ENCODE measurements at regions not wholly inside any gene's neighbourhood (a gene's known extent, or its start where the extent isn't known, plus 50 kb on each side); places are given as distances from the start of the nearest gene placed in this dataset.

DNA sequence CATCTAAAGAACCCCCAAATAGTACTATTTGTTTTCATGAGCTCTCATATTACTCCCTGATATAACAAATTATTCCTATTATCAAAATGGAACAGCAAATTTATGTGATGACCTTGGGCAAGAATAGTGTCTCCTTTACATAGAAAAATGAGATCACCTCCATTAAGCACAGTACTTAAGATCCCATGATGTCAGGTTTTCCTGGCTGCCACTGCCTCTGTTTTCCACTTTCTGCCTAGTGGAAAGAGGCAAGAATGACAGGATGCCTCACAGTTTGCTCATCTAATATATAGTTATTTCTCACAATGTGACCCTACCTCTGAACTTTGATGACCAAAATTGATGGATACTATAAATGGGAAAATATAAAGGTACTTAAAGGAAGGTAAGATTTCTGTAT is 260.1 kb upstream of the SGK1 start:
- TF ChIP-seq, protein P1, sequence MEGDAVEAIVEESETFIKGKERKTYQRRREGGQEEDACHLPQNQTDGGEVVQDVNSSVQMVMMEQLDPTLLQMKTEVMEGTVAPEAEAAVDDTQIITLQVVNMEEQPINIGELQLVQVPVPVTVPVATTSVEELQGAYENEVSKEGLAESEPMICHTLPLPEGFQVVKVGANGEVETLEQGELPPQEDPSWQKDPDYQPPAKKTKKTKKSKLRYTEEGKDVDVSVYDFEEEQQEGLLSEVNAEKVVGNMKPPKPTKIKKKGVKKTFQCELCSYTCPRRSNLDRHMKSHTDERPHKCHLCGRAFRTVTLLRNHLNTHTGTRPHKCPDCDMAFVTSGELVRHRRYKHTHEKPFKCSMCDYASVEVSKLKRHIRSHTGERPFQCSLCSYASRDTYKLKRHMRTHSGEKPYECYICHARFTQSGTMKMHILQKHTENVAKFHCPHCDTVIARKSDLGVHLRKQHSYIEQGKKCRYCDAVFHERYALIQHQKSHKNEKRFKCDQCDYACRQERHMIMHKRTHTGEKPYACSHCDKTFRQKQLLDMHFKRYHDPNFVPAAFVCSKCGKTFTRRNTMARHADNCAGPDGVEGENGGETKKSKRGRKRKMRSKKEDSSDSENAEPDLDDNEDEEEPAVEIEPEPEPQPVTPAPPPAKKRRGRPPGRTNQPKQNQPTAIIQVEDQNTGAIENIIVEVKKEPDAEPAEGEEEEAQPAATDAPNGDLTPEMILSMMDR (IDR thresholded peaks at IDR 0.05), result no peak
- TF ChIP-seq POLR2A (IDR thresholded peaks at IDR 0.05), result no peak

All from transverse colon (tissue), 3 donors.